ENCODE measurements at regions not wholly inside any gene's neighbourhood (a gene's known extent, or its start where the extent isn't known, plus 50 kb on each side); places are given as distances from the start of the nearest gene placed in this dataset.

DNA sequence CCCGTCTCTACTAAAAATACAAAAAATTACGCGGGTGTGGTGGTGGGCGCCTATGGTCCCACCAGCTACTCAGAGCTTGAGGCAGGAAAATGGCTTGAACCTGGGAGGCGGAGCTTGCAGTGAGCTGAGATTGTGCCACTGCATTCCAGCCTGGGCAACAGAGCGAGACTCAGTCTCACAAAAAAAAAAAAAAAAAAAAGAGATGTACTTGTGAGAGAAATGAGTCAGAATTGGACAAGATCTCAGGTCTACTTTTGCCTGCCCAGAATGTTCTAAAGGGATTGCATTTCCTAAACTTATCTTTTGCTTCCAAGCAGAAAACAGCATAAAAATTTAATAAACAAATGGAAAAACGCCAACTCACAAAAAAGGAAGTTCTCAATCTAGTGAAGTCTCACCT, 167.5 kb downstream of the NR2F2 start:
- TF ChIP-seq, protein P1, sequence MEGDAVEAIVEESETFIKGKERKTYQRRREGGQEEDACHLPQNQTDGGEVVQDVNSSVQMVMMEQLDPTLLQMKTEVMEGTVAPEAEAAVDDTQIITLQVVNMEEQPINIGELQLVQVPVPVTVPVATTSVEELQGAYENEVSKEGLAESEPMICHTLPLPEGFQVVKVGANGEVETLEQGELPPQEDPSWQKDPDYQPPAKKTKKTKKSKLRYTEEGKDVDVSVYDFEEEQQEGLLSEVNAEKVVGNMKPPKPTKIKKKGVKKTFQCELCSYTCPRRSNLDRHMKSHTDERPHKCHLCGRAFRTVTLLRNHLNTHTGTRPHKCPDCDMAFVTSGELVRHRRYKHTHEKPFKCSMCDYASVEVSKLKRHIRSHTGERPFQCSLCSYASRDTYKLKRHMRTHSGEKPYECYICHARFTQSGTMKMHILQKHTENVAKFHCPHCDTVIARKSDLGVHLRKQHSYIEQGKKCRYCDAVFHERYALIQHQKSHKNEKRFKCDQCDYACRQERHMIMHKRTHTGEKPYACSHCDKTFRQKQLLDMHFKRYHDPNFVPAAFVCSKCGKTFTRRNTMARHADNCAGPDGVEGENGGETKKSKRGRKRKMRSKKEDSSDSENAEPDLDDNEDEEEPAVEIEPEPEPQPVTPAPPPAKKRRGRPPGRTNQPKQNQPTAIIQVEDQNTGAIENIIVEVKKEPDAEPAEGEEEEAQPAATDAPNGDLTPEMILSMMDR (IDR thresholded peaks at IDR 0.05) = no peak
- no peak for TF ChIP-seq POLR2A (IDR thresholded peaks at IDR 0.05)

Measured in thyroid gland (tissue), 4 donors.